K562 (cell line): ENCODE measurements at regions not wholly inside any gene's neighbourhood (a gene's known extent, or its start where the extent isn't known, plus 50 kb on each side); places are given as distances from the start of the nearest gene placed in this dataset.

Experiments used
- CTCF ChIP-seq, 3 experiments: IDR thresholded peaks in 2 of 3; conservative IDR thresholded peaks in 1 of 3; 2 replicates each; pipeline ENCODE4 v1.5.1; 2011 to 2012; ENCODE audit warnings: low read length in 3 of 3, mild to moderate bottlenecking in 3 of 3, control low read depth in 2 of 3, improper control_type of control experiment in 1 of 3, inconsistent platforms in 1 of 3, low read depth in 1 of 3, mixed read lengths in 1 of 3, moderate library complexity in 1 of 3; ENCODE audit not compliant: insufficient read depth in 2 of 3
- DPF2 ChIP-seq: fragments of 450-650 bp; IDR thresholded peaks from 2 replicates; pipeline ENCODE4 v1.6.1; 2016
- JUND ChIP-seq, 2 experiments: IDR thresholded peaks; 2 replicates in 1 of 2; 3 replicates in 1 of 2; pipeline ENCODE4 v1.6.1; 2011; ENCODE audit warnings: borderline replicate concordance in 2 of 2, low read depth in 2 of 2, low read length in 2 of 2, improper control_type of control experiment in 1 of 2, missing biosample characterization in 1 of 2, missing genetic modification characterization in 1 of 2, missing genetic modification reagents in 1 of 2
- NR2C2 ChIP-seq, 2 experiments: fragments of 200-800 bp in 1 of 2; sonication (Bioruptor generic) in 1 of 2; sonication (generic) in 1 of 2; formaldehyde crosslinking in 1 of 2; IDR thresholded peaks; 2 replicates each; pipeline versions ENCODE4 v1.6.1 to v1.8.0; 2016 to 2022; ENCODE audit warnings: mild to moderate bottlenecking in 1 of 2, missing compliant biosample characterization in 1 of 2, missing genetic modification characterization in 1 of 2, missing genetic modification reagents in 1 of 2
- SIN3A ChIP-seq, 2 experiments: fragments of 150-350 bp in 1 of 2; IDR thresholded peaks; 2 replicates each; pipeline ENCODE4 v1.6.1; 2011 to 2016; ENCODE audit warnings: borderline replicate concordance in 2 of 2, low read depth in 2 of 2, low read length in 2 of 2, mild to moderate bottlenecking in 2 of 2, moderate library complexity in 2 of 2; ENCODE audit not compliant: control insufficient read depth in 1 of 2

DNA sequence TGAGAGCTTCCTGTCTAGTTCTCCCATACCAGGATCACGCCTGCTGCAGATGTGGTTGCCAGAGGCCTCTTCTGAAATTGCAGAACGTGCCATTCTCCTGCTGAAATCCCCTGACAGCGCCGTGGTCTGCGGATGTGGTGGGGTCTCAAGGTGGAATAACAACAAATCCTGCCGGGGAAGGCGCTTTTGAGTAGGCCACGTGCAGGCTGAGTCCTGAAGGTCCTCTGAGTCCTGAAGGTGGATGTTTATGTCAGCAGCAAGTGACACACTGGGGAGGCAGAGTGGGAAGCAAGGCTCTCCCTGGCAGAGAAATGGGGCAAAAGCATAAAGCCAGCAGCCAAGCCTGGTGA is 241.4 kb downstream of the MYCN start:
- no peak for TF ChIP-seq CTCF (IDR thresholded peaks at IDR 0.05 in 2 of 3, conservative IDR thresholded peaks at IDR 0.05 in 1 of 3; ENCODE audit: insufficient read depth in 2 of 3, low read depth in 1 of 3, low read length in 3 of 3)
- TF ChIP-seq DPF2, result no peak
- TF ChIP-seq JUND (IDR thresholded peaks at IDR 0.05; ENCODE audit: borderline replicate concordance, low read depth, low read length), result no peak
- TF ChIP-seq JUND (tag; IDR thresholded peaks at IDR 0.05; ENCODE audit: borderline replicate concordance, low read depth, low read length), result no peak
- TF ChIP-seq SIN3A (IDR thresholded peaks at IDR 0.05; ENCODE audit: borderline replicate concordance in 2 of 2, control insufficient read depth in 1 of 2, low read depth in 2 of 2, low read length in 2 of 2), result no peak
- TF ChIP-seq NR2C2 (CRISPR knock-in tag; IDR thresholded peaks at IDR 0.05), result no peak
- TF ChIP-seq NR2C2 (tag; IDR thresholded peaks at IDR 0.05), result no peak
